SK-N-SH (cell line): ENCODE measurements at regions not wholly inside any gene's neighbourhood (a gene's known extent, or its start where the extent isn't known, plus 50 kb on each side); places are given as distances from the start of the nearest gene placed in this dataset.

Experiments
- ELF1 ChIP-seq: IDR thresholded peaks from 2 replicates; pipeline ENCODE4 v1.4.0; 2012
- EP300 ChIP-seq, 2 experiments: IDR thresholded peaks; 2 replicates each; pipeline versions ENCODE4 v1.4.0 to v1.6.1; 2012; ENCODE audit warnings: borderline replicate concordance in 1 of 2, low read depth in 1 of 2, low read length in 1 of 2
- FOXJ3 ChIP-seq: sonication (generic); formaldehyde crosslinking; IDR thresholded peaks from 2 replicates; pipeline ENCODE4 v1.5.1; 2020; ENCODE audit warnings: mild to moderate bottlenecking, missing genetic modification reagents
- FOXM1 ChIP-seq: IDR thresholded peaks from 2 replicates; pipeline ENCODE4 v1.4.0; 2012; ENCODE audit warnings: low read depth, mild to moderate bottlenecking
- GATA2 ChIP-seq: sonication (generic); formaldehyde crosslinking; IDR thresholded peaks from 2 replicates; pipeline ENCODE4 v1.5.0; 2020; ENCODE audit warnings: mild to moderate bottlenecking, missing genetic modification reagents
- IRF3 ChIP-seq: fragments of 150-350 bp; IDR thresholded peaks from 2 replicates; pipeline ENCODE4 v1.6.1; 2016; ENCODE audit warnings: mild to moderate bottlenecking, low read depth, low read length
- JUND ChIP-seq: IDR thresholded peaks from 2 replicates; pipeline ENCODE4 v1.4.0; 2012
- MEF2A ChIP-seq: IDR thresholded peaks from 2 replicates; pipeline ENCODE4 v1.4.0; 2012; ENCODE audit warnings: low read depth, borderline replicate concordance
- NFIC ChIP-seq: IDR thresholded peaks from 2 replicates; pipeline ENCODE4 v1.4.0; 2012; ENCODE audit warnings: borderline replicate concordance
- NRF1 ChIP-seq: IDR thresholded peaks from 2 replicates; pipeline ENCODE4 v1.6.1; 2012; ENCODE audit warnings: low read depth, mild to moderate bottlenecking, low read length
- PBX3 ChIP-seq: IDR thresholded peaks from 2 replicates; pipeline ENCODE4; 2012
- RAD21 ChIP-seq: IDR thresholded peaks from 2 replicates; pipeline ENCODE4 v1.6.1; 2012; ENCODE audit warnings: mild to moderate bottlenecking, low read length
- RCOR1 ChIP-seq: fragments of 150-350 bp; IDR thresholded peaks from 2 replicates; pipeline ENCODE4 v1.6.1; 2017; ENCODE audit warnings: antibody characterized with exemption, low read length
- REST ChIP-seq: IDR thresholded peaks from 2 replicates; pipeline ENCODE4 v1.6.1; 2012; ENCODE audit warnings: mild to moderate bottlenecking, low read depth, low read length, moderate library complexity
- SMC3 ChIP-seq: IDR thresholded peaks from 2 replicates; pipeline ENCODE4 v1.6.1; 2012; ENCODE audit warnings: low read depth, low read length, improper control_type of control experiment
- TCF12 ChIP-seq: IDR thresholded peaks from 2 replicates; pipeline ENCODE4 v1.4.0; 2012
- TEAD4 ChIP-seq: IDR thresholded peaks from 2 replicates; pipeline ENCODE4 v1.4.0; 2012; ENCODE audit warnings: mild to moderate bottlenecking, borderline replicate concordance; ENCODE audit not compliant: insufficient read depth
- USF2 ChIP-seq: fragments of 150-350 bp; IDR thresholded peaks from 2 replicates; pipeline ENCODE4 v1.6.1; 2017; ENCODE audit warnings: antibody characterized with exemption, low read length, low read depth, borderline replicate concordance
- YY1 ChIP-seq: IDR thresholded peaks from 2 replicates; pipeline ENCODE4 v1.4.0; 2012; ENCODE audit warnings: low read depth, mild to moderate bottlenecking

- TF ChIP-seq PBX3 (no peak), USF2 (no peak), NFIC (no peak), GATA2 (no peak), IRF3 (no peak), RCOR1 (no peak), SMC3 (no peak), REST (no peak), YY1 (no peak), ELF1 (peak; percentile 23; the same call in 1 of the 2 replicates), JUND (peak; percentile 18; the same call in 1 of the 2 replicates), TEAD4 (no peak), MEF2A (no peak), FOXM1 (no peak), NRF1 (no peak), TCF12 (peak; percentile 72), RAD21 (no peak), EP300 (IDR thresholded peaks at IDR 0.05; ENCODE audit: borderline replicate concordance in 1 of 2, low read depth in 1 of 2, low read length in 1 of 2) (no peak), FOXJ3 (CRISPR knock-in tag) (no peak)
Measured at GRCh38 chr5:173781816-173782670, 106.1 kb upstream of the CPEB4 start (continued).
